HepG2 (cell line): ENCODE measurements at regions not wholly inside any gene's neighbourhood (a gene's known extent, or its start where the extent isn't known, plus 50 kb on each side); places are given as distances from the start of the nearest gene placed in this dataset.

Source experiments
- CENPX ChIP-seq: sonication (generic); formaldehyde crosslinking; IDR thresholded peaks from 2 replicates; pipeline ENCODE4 v1.9.0; 2021; ENCODE audit warnings: mild to moderate bottlenecking, missing genetic modification reagents, moderate library complexity
- E2F1 ChIP-seq: sonication (generic); formaldehyde crosslinking; IDR thresholded peaks from 2 replicates; pipeline ENCODE4 v1.5.0; 2020; ENCODE audit warnings: missing genetic modification reagents
- IRF9 ChIP-seq: sonication (generic); formaldehyde crosslinking; IDR thresholded peaks from 2 replicates; pipeline ENCODE4 v1.8.0; 2022; ENCODE audit warnings: missing genetic modification reagents, mild to moderate bottlenecking, borderline replicate concordance
- PHF20 ChIP-seq: sonication (generic); formaldehyde crosslinking; IDR thresholded peaks from 2 replicates; pipeline ENCODE4 v1.5.0; 2020; ENCODE audit warnings: mild to moderate bottlenecking, missing genetic modification reagents
- POLR2AphosphoS2 ChIP-seq: IDR thresholded peaks from 2 replicates; pipeline ENCODE4 v1.6.1; 2011; ENCODE audit warnings: low read depth, low read length, improper control_type of control experiment
- RFX5 ChIP-seq: IDR thresholded peaks from 2 replicates; pipeline ENCODE4 v1.6.1; 2011; ENCODE audit warnings: low read depth, low read length, improper control_type of control experiment
- RORA ChIP-seq: sonication (generic); formaldehyde crosslinking; IDR thresholded peaks from 2 replicates; pipeline ENCODE4 v1.5.0; 2020; ENCODE audit warnings: mild to moderate bottlenecking, missing genetic modification reagents, moderate library complexity
- TAF1 ChIP-seq: sonication (generic); formaldehyde crosslinking; IDR thresholded peaks from 2 replicates; pipeline ENCODE4 v1.4.0; 2020; ENCODE audit warnings: missing genetic modification reagents
- ZBTB26 ChIP-seq: IDR thresholded peaks from 2 replicates; pipeline ENCODE4 v1.6.1; 2016; ENCODE audit warnings: missing compliant biosample characterization, missing genetic modification reagents, borderline replicate concordance
- ZNF101 ChIP-seq: sonication (generic); formaldehyde crosslinking; IDR thresholded peaks from 2 replicates; pipeline ENCODE4 v1.4.0; 2020; ENCODE audit warnings: mild to moderate bottlenecking, low read depth, missing genetic modification reagents, borderline replicate concordance
- ZNF292 ChIP-seq: sonication (generic); formaldehyde crosslinking; IDR thresholded peaks from 2 replicates; pipeline ENCODE4 v1.8.1; 2022; ENCODE audit warnings: mild to moderate bottlenecking, low read depth, missing genetic modification reagents, borderline replicate concordance
- ZNF616 ChIP-seq: sonication (generic); formaldehyde crosslinking; IDR thresholded peaks from 2 replicates; pipeline ENCODE4 v1.5.0; 2020; ENCODE audit warnings: low read depth, mild to moderate bottlenecking, missing genetic modification reagents

- TF ChIP-seq ZNF616, result no peak
- no peak for TF ChIP-seq POLR2AphosphoS2
- no peak for TF ChIP-seq CENPX (CRISPR knock-in tag)
- no peak for TF ChIP-seq RORA
- TF ChIP-seq ZBTB26 (CRISPR knock-in tag), result no peak
- no peak for TF ChIP-seq TAF1
- TF ChIP-seq IRF9 (CRISPR knock-in tag), result no peak
- TF ChIP-seq ZNF292 (CRISPR knock-in tag), result no peak
- TF ChIP-seq E2F1 (CRISPR knock-in tag), result no peak
- TF ChIP-seq RFX5, result no peak
- no peak for TF ChIP-seq ZNF101 (CRISPR knock-in tag)
- TF ChIP-seq PHF20, result no peak
These were observed 185.0 kb downstream of the TUBA3C start for GRCh38 chr13:18996627-18997051.
